HG03571 (cell line): ENCODE measurements at regions not wholly inside any gene's neighbourhood (a gene's known extent, or its start where the extent isn't known, plus 50 kb on each side); places are given as distances from the start of the nearest gene placed in this dataset.
"Not testable (repeated sequence)": the region's sequence is repeated elsewhere in the genome, so short reads cannot be mapped to it uniquely, and the experiment has no call there.

Experiments used
- ATAC-seq: cut with Tn5 transposase; IDR thresholded peaks from one replicate; pipeline ENCODE4 v1.9.1; 2021; ENCODE audit not compliant: unreplicated experiment

DNA sequence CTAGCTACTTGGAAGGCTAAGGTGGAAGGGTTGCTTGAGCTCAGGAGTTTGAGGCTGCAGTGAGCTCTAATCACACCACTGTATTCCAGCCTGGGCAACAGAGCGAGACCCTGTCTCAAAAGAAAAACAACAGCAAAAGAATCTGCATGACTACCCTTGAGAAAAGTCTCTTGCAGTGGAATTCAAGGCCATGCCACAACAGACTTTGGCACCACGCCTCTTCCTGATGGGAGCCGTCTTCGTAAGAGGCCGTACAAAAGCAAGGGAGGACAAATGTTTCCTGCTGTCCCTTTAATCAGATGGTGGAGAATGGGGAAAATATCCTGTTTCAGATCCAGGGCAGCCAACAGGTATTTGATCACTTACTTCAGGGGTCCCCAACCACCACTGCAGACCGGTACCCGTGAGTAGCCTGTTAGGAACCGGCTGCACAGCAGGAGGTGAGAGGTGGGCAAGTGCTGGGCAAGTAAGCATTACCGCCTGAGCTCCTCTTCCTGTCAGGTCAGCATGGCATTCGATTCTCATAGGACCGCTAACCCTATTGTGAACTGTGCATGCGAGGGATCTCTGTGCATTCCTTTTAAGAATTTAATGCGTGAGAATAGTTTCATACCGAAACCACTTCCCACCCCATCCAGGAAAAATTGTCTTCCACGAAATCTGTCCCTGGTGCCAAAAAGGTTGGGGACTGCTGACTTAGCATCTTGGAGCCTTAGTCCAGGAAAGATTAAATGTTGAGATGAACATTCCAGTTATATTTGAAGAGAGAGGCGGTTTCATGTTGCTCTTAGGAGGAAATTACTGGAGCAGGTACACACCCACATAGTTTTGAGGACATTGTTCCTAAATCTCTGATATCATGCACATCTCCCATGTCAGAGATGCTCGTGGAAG, 94.4 kb upstream of the XPO1 start:
- no peak for ATAC-seq

DNA sequence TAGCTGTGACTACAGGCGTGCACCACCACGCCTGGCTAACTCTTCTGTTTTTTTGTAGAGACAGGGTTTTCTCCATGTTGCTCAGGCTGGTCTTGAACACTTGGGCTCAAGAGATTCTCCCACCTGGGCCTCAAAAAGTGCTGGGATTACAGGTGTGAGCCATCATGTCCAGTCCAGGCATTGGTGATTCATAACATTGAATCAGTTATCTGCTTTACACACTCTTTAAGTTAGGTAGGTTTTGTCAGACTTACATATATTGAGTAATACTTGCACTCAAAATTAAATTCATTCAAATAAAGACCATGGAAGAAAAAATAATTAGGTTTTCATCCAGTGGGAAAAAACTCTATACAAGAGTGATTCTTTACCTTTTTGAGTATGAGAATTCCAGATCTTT, 93.2 kb upstream of the XPO1 start:
- no peak for ATAC-seq

DNA sequence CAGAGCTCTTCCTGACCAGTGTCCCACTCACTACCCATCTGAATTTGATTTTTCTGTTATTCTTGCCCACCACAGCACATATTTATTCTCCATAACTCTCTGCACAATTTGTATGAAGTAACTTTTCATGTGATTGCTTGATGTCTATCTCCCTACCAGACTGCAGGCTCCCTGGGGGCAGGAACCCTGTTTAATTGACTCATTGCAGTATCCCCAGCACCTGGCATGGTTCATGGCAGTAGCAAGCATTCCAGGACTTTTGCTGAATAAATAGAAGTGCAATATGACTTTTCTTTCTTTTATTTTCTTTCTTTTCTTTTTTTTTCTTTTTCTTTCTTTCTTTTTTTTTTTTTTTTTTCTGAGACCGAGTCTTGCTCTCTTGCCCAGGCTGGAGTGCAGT, 88.7 kb upstream of the XPO1 start:
- ATAC-seq: no peak

DNA sequence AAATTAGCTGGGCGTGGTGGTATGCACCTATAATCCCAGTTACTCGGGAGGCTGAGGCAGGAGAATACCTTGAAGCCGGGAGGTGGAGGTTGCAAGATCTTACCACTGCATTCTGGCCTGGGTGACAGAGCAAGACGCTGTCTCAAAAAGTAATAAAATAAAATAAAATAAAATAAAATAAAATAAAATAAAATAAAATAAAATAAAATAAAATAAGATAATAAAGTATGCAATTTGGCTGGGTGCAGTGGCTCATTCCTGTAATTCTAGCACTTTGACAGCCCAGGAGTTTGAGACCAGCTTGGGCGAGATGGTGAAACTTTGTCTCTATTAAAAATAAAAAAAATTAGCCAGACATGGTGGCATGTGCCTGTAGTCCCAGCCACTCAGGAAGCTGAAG, 85.6 kb upstream of the XPO1 start:
- no peak for ATAC-seq

DNA sequence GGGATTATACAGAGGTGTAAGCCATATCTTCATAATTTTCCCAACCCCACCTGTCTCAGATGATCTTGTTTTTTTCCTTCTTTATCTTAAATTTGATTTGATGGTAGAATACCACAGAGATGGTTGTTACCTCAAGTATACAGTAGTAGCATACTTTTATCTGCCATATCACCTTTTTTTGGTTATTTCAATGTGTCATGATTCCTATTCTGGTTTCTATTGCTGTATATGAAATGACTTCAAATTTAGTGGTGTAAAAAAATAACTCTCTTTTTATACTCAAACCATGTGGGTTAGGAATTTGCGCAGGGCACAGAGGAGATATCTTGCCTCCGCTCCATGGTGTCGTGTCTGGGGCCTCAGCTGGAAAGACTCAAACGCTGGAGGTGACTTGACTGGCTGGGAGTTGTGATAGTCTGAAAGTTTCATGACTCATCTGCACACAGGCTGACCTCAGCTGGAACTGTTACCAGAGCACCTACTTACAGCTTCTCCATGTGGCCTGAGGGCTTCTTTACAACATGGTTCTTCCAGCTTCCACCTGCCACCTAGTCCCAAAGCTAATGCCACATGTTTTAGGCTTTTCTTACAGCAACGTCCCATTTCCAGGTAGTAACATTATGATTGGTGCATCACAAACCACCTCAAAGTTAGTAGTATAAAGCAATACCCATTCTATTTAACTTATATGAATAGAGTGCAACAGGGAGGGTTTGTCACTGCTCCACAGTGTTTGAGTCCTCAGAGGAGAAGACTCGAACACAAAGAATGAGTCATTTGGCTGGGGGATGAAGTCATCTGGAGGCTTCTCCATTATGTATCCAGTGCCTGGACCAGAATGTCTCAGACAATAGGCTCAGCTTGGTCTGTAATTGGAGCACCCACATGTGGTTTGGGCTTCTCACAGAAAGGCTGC, 82.3 kb upstream of the XPO1 start:
- no peak for ATAC-seq

DNA sequence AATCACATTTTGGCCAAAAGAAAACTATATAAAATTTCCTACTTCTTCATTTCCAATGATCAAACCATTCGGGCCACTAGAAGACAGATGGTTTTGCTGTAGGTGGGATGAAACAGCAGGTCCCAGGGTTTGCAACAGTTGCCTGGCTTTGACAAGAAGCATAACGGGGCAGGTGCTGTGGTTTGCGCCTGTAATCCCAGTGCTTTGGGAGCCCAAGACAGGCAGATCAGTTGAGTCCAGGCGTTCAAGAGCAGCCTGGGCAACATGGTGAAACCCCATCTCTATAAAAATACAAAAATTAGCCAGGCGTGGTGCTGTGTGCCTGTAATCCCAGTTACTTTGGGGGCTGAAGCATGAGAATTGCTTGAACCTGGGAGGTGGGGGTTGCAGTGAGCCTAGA, 81.4 kb upstream of the XPO1 start:
- no peak for ATAC-seq

DNA sequence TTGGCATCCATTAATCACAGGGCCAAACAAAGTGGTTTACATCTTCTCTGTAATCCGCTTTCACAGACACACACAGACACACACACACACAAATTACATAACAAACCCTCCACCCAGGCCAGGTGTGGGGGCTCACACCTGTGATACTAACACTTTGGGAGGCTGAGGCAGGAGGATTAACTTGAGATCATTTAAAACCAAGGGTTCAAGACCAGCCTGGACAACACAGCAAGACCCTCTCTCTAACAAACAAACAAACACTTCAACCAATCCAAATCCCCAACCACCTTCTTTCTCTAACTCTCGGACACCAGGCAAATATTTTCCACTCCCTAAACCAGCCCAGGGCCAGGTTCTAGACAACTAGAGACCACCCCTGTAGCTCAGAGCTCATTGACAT, 79.5 kb upstream of the XPO1 start:
- ATAC-seq: no peak

DNA sequence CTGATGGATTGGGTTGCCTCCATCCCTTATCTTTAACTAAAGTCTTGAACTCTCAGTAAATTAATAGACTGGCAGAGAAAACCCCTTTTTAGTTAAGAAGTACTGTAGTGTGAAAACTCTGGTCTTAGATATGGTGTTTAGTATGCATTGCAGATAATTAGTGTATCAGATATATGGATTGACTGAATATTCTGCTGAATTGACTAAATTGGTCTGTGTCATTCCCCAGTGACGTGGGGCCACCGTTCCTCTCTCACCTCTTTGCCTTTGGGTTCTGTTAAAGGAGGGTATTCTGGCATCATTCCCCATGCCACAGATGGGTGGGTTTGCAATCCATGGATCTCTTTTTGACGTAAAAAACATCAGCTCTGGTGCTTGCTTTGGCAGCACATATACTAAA, 67.1 kb upstream of the XPO1 start:
- no peak for ATAC-seq

DNA sequence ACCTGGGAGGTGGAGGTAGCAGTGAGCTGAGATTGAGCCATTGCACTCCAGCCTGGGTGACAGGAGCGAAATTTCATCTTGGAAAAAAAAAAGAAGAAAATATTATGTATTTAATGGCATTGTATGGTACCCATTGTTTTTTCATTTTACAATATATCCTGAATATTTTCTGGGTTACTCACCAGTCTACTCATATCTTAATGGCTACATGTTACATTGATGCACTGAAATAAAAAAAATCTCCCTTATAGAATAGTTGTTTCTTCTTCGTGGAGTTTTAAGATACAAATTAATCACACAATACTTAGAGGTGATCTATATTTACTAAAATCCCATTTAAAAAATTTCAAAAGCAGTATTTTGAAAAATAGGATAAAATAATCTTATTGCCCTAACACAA, 66.3 kb upstream of the XPO1 start:
- no peak for ATAC-seq

DNA sequence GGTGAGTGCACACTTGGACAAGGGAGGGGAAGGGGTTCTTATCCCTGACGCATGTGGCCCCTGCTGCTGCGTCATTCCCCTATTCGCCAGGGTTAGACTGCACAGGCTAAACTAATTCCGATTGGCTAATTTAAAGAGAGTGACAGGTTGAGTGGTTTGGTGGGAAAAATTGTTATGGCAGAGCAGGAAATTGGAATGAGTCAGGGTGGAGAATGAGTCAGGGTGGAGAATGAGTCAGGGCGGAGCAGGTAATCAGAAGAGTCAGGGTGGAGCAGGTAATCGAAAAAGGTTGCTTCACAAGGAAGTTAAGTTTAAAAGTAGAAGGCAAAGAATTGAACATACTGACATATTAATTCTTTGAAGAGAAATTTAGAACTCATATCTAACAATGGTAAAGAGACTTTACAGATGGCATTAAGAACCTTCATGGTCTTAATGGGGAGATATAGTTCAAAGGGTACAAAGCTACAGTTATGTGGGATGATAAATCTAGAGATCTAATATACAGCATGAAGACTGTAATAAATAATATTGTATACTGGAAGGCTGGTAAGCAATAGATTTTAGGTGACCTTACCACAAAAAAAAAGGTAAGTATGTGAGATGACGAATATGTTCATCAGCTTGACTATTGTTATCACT, 60.5 kb upstream of the XPO1 start:
- ATAC-seq: not testable (repeated sequence)

DNA sequence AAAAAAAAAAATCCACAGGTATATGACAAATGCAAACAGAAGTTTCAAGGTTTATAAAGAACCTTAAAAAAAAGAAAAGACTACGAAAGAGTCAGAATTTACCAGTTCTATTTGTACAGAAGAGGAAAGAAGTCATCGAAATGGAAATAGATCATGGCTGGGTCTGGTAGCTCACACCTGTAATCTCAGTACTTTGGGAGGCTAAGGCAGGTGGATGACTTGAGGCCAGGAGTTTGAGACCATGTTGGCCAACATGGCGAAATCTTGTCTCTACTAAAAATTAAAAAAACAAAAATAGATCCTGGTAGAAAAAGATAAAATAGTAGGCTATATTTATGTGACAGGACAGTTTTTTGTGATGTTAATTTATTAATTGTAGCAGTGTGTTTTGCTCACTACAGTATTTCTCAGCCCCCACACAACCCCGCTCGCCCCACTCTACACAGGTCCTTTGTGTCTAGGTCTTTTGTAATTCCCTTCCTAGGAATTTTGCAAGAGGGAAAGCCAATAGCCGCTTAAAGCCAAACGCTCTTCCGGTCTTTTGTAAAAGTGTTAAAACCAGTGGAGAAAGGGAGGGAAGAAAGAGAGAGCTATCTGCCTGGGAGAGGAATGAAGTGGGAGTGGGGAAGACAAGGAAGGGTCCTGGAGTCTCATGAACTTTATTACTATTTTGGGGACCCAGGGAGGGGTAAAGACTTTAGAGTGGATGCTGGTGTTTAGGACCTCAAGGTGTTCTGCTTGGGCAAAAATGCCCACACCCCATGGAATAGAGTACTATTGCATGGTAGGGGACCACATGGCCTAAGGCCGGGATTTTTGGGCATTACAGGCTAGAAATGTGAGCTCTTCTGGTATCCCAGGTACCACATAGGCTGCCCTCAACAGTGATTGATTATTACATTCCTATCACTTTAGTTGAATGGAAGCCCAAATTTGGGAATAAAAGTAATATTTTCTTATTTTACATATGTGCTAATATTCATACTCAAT, 59.4 kb upstream of the XPO1 start:
- ATAC-seq: no peak

DNA sequence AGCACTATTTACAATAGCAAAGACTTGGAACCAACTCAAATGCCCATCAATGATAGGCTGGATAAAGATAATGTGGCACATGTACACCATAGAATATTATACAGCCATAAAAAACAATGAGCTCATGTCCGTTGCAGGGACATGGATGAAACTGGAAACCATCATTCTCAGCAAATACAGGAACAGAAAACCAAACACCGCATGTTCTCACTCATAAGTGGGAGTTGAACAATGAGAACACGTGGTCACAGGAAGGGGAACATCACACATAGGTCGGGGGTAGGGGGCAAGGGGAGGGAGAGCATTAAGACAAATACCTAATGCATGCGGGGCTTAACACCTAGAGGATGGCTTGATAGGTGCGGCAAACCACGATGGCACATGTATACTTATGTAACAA, 56.0 kb upstream of the XPO1 start:
- ATAC-seq: not testable (repeated sequence)

DNA sequence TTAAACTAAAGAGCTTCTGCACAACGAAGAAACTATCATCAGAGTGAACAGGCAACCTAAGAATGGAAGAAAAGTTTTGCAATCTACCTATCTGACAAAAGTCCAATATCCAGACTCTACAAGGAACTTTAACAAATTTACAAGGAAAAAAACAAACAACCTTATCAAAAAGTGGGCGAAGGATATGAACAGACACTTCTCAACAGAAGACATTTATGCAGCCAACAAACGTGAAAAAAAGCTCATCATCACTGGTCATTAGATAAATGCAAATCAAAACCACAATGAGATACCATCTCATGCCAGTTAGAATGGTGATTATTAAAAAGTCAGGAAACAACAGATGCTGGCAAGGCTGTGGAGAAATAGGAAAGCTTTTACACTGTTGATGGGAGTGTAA, 55.5 kb upstream of the XPO1 start:
- ATAC-seq: not testable (repeated sequence)

DNA sequence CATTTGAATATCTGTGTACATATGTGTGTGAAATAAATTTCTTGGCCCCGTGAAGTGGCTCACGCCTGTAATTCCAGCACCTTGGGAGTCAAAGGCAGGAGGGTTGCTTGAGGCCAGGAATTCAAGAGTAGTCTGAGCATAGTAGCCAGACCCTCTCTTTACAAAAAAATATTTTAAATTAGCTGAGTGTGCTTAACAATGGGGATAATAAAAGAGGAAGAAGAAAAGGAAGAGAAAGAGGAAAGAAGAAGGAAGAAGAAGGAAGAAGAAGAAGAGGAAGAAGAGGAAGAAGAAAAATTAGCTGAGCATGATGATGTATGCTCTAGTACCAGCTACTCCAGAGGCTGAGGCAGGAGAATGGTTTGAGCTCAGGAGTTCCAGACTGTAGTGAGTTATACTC, 52.1 kb upstream of the XPO1 start:
- ATAC-seq: no peak

DNA sequence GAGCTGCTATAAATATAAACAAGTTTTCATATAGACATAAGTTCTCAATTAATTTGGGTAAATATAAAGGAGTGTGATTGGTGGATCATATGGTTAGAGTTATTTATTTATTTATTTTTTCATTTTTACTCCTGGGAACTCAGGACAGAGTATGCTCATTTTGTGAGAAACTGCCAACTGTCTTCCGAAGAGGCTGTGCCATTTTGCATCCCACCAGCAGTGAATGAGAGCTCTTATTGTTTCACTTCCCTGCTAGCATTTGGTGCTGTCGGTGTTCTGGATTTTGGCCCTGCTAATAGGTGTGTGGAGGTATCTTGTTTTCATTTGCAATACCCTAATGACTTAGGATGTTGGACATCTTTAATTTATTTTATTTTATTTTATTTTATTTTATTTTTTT, 50.4 kb upstream of the XPO1 start:
- ATAC-seq: no peak
